Dermis blood vessel endothelial cell (primary cell): ENCODE measurements at regions not wholly inside any gene's neighbourhood (a gene's known extent, or its start where the extent isn't known, plus 50 kb on each side); places are given as distances from the start of the nearest gene placed in this dataset.
"Not testable (repeated sequence)": the region's sequence is repeated elsewhere in the genome, so short reads cannot be mapped to it uniquely, and the experiment has no call there.

ENCODE experiments used
- DNase-seq: peaks from one replicate; pipeline ENCODE4 v3.0.0; 2010

- DNase-seq, result no peak
These were observed 68.8 kb downstream of the SSX7 start for GRCh38 chrX:52585892-52586291.

DNA sequence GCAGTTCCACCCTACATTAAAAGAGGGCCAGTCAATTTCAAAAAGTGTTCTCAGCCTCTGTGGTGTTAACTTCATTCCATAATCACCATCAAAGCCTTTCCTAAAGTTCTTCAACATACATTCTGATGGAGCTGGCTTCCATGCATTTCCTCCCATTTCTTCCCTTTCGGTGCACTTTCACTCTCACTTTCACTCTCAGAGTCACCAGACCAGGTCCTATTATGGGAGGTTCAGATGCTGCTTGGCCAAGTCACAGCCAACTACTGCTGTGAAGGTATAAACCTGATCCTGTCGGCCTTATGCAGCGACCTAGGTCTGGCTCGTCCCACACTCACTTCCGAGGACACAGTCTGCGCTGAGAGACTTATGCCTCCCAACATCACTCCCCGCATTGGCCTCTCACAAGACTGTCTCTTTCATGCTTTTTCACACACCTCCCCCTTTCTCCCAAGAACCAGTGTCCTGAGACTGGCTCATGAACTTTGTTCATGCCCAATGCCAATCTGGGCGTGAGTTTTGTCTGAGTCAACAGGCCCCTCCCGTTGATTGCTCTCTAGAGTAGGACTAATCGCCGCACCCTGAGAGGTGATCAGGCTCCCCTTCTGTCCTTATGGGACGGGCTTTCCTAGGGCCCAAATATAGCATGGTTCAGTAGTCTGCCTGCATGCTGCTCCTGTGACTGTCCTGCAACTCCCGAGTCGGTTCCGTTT is 60.8 kb upstream of the XAGE1B start:
- DNase-seq, result no peak

DNA sequence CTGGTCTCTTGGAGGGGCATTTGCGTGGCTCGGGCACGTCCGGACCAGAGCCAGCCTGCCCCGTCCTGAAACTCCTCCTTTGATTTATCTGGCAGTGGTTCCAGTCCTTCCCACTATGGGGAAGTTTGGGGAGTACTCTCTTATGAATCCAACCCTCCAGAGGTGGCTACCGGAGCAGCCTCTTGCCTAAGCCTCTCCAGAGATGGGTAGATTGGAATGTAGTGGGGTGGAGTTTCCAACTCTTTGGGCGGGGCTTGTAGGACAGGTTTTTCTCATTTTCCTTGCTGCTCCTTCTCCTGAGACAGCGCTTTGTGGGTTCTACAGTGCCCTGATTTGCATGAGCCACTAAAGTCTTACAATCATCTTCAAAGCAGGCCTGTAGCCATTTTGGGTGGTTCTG is 60.1 kb upstream of the XAGE1B start:
- no peak for DNase-seq

DNA sequence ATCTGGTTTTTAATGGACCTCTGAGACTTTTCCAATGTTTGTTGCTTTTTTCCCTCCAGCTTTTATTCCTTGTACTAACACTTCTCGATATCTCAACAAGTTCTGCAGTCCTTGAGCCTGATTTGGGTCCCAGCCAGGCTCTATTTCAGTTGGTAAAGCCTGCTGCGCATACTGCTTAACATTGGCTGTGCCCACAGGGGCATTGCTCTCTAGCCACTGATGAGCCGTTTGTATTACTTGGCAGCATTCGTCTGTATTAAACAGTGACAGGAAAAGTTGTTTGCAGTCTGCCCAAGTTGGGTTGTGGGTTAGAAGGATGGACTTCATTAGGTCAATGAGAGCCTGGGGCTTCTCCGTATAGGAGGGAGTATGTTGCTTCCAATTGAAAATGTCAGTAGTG is 59.6 kb upstream of the XAGE1B start:
- DNase-seq, result no peak

- peak; percentile 70 for DNase-seq
These were observed 57.8 kb upstream of the XAGE1B start for GRCh38 chrX:52574416-52575275.

DNA sequence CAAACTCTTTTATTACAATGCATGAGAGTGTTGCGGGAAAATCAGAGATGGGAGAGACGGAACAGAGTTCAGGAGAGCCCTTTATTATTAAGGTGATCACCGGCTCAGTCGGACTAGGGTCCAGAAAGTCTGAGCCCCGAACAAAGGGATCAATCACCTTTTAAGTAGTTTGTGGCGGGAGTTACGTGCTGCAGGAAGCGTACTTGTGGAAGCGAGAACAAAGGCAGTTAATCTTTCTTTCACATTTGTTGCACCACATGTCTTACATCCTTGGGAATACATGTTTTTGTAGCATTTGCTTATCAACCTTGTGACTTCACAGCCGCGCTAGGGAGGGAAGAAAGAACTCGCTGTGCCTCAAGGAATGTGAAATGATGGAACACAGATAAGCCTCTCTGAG is 51.3 kb upstream of the XAGE1B start:
- not testable (repeated sequence) for DNase-seq
